ENCODE measurements at regions not wholly inside any gene's neighbourhood (a gene's known extent, or its start where the extent isn't known, plus 50 kb on each side); places are given as distances from the start of the nearest gene placed in this dataset.

- H3K4me2 ChIP-seq (replicated peaks; ENCODE audit: low read depth, low read length, poor library complexity, severe bottlenecking) = no peak overlapping the region
- TF ChIP-seq EZH2 (IDR thresholded peaks at IDR 0.05; ENCODE audit: borderline replicate concordance, insufficient read depth, low read depth, low read length, poor library complexity, severe bottlenecking) (no peak), CTCF (IDR thresholded peaks at IDR 0.05) (no peak)
- no peaks in the 10 kb centered on the region for H3K4me1 Mint-ChIP-seq
- H3K27me3 ChIP-seq (replicated peaks in 1 of 4; ENCODE audit: control extremely low read depth in 1 of 4, control insufficient read depth in 3 of 4, insufficient read depth in 4 of 4, low read length in 3 of 4) = no peaks in the 10 kb centered on the region
- 100% methylated on average over 1 of the region's 3 CpGs for WGBS (ENCODE audit: insufficient coverage)
- DNase-seq (no peak), ATAC-seq (ENCODE audit: low read depth) (no peak)
- no peaks in the 10 kb centered on the region for H3K36me3 ChIP-seq (replicated peaks in 1 of 2; ENCODE audit: control extremely low read depth in 1 of 2, control insufficient read depth in 1 of 2, extremely low read depth in 1 of 2, insufficient read depth in 2 of 2, low read length in 1 of 2)
- H3K9me3 Mint-ChIP-seq (ENCODE audit: insufficient read depth) = peaks cover 3% of the 10 kb centered on the region
- H3K4me1 ChIP-seq (ENCODE audit: control insufficient read depth in 2 of 2, insufficient read depth in 2 of 2, low read length in 2 of 2) = no peaks in the 10 kb centered on the region
- H3K4me3 Mint-ChIP-seq = no peak overlapping the region
- H3K9me3 ChIP-seq (ENCODE audit: control extremely low read depth in 1 of 3, control insufficient read depth in 2 of 3, insufficient read depth in 1 of 3, low read length in 2 of 3) = no peaks in the 10 kb centered on the region
- H3K79me2 ChIP-seq (ENCODE audit: control insufficient read depth, insufficient read depth, low read length) = no peaks in the 10 kb centered on the region
- H3K27ac ChIP-seq (ENCODE audit: low read length in 2 of 2) = no peak overlapping the region
- no peak overlapping the region for H3K9ac ChIP-seq (ENCODE audit: low read length)
- H3K4me3 ChIP-seq (ENCODE audit: control extremely low read depth in 1 of 5, extremely low read depth in 1 of 5, insufficient read depth in 1 of 5, low read depth in 2 of 5, low read length in 4 of 5) = no peak overlapping the region
- no peak overlapping the region for H3K27ac Mint-ChIP-seq
- ChIA-PET CTCF (no interaction called here), POLR2A (no interaction called here)
- no peaks in the 10 kb centered on the region for H3K27me3 Mint-ChIP-seq
- no peaks in the 10 kb centered on the region for H4K20me1 ChIP-seq (ENCODE audit: control insufficient read depth, insufficient read depth, low read length, poor library complexity, severe bottlenecking)
- intact Hi-C loops (cut with micrococcal nuclease) = no loop called here
- no peak overlapping the region for H2AFZ ChIP-seq (ENCODE audit: insufficient read depth, low read depth, low read length, poor library complexity, severe bottlenecking)
These were observed 2095.5 kb upstream of the WWC1 start for GRCh38 chr5:166195981-166196380.

- no CpG with 5 or more reads among the region's 2 CpGs for WGBS (ENCODE audit: insufficient coverage)
- POLR2A ChIA-PET = no interaction called here
These were observed 2090.9 kb upstream of the WWC1 start for GRCh38 chr5:166200532-166200931.

More at GRCh38 chr5:166200532-166200931, 2090.9 kb upstream of the WWC1 start:
- H3K9ac ChIP-seq (ENCODE audit: low read length) = no peak overlapping the region
- H3K9me3 ChIP-seq (ENCODE audit: control extremely low read depth in 1 of 3, control insufficient read depth in 2 of 3, insufficient read depth in 1 of 3, low read length in 2 of 3) = no peaks in the 10 kb centered on the region
- no peak overlapping the region for H3K4me3 ChIP-seq (ENCODE audit: control extremely low read depth in 1 of 5, extremely low read depth in 1 of 5, insufficient read depth in 1 of 5, low read depth in 2 of 5, low read length in 4 of 5)
- no peaks in the 10 kb centered on the region for H3K4me1 ChIP-seq (ENCODE audit: control insufficient read depth in 2 of 2, insufficient read depth in 2 of 2, low read length in 2 of 2)
- H3K27me3 ChIP-seq (replicated peaks in 1 of 4; ENCODE audit: control extremely low read depth in 1 of 4, control insufficient read depth in 3 of 4, insufficient read depth in 4 of 4, low read length in 3 of 4) = no peaks in the 10 kb centered on the region
- H4K20me1 ChIP-seq (ENCODE audit: control insufficient read depth, insufficient read depth, low read length, poor library complexity, severe bottlenecking) = no peaks in the 10 kb centered on the region
- no peak overlapping the region for H3K4me2 ChIP-seq (replicated peaks; ENCODE audit: low read depth, low read length, poor library complexity, severe bottlenecking)
- no peak overlapping the region for H3K27ac Mint-ChIP-seq
- CTCF ChIA-PET = no interaction called here
- H2AFZ ChIP-seq (ENCODE audit: insufficient read depth, low read depth, low read length, poor library complexity, severe bottlenecking) = no peak overlapping the region
- H3K27ac ChIP-seq (ENCODE audit: low read length in 2 of 2) = no peak overlapping the region
- no peaks in the 10 kb centered on the region for H3K27me3 Mint-ChIP-seq
- intact Hi-C loops (cut with micrococcal nuclease) = no loop called here
- TF ChIP-seq CTCF (IDR thresholded peaks at IDR 0.05) = no peak
- TF ChIP-seq EZH2 (IDR thresholded peaks at IDR 0.05; ENCODE audit: borderline replicate concordance, insufficient read depth, low read depth, low read length, poor library complexity, severe bottlenecking) = no peak
- no peaks in the 10 kb centered on the region for H3K79me2 ChIP-seq (ENCODE audit: control insufficient read depth, insufficient read depth, low read length)
- no peak overlapping the region for H3K4me3 Mint-ChIP-seq
- DNase-seq = no peak
- H3K9me3 Mint-ChIP-seq (ENCODE audit: insufficient read depth) = peaks cover 2% of the 10 kb centered on the region
- no peak for ATAC-seq (ENCODE audit: low read depth)
- H3K36me3 ChIP-seq (replicated peaks in 1 of 2; ENCODE audit: control extremely low read depth in 1 of 2, control insufficient read depth in 1 of 2, extremely low read depth in 1 of 2, insufficient read depth in 2 of 2, low read length in 1 of 2) = no peaks in the 10 kb centered on the region
- no peaks in the 10 kb centered on the region for H3K4me1 Mint-ChIP-seq
